ENCODE measurements at regions not wholly inside any gene's neighbourhood (a gene's known extent, or its start where the extent isn't known, plus 50 kb on each side); places are given as distances from the start of the nearest gene placed in this dataset.

DNA sequence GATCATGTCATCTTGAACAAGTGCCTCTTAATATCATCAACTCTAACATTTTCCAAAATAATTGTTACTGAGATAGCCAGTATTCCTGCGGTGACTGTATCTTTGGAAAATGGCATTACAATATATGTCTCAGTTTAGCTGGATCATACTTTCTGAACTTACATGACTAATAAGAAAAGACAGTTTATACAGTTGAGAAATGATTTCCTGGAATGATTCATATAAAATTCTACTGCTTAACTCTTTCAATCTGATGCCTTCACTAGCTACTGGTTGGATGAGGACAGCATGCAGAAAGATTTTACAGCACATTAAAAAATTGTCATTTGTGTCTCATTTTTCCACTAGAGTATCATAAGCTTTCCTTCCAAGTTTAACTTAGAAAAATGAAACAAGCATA, 302.1 kb downstream of the PCDH17 start:
- ATAC-seq (ENCODE audit: low FRiP score): no peak
- DNase-seq (ENCODE audit: low spot score): no peak
- TF ChIP-seq CTCF (IDR thresholded peaks at IDR 0.05): no peak

- no peak for TF ChIP-seq CTCF (IDR thresholded peaks at IDR 0.05)
- DNase-seq (ENCODE audit: low spot score) (no peak), ATAC-seq (ENCODE audit: low FRiP score) (no peak)
Measured at GRCh38 chr13:57935965-57936364, 304.4 kb downstream of the PCDH17 start.

DNA sequence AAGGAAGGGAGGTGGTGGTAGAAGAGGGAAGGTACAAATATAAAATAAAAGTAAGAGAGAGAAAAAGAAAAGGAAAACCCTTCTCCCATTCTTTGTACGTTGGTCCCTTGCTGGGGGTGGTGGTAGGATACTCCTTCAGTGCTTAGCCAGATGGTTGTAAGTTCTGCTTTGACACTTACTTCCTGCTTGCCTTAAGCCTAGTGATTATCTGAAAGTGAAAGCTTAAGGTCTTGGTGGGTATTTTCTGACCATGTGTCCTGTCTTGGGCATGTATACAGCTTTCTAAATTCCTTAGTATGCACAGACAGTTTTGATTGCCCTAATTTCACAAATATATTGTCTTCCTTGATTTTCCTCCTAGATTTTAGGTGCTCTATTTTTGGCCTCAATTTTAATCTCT, 314.8 kb downstream of the PCDH17 start:
- no peak for TF ChIP-seq CTCF (IDR thresholded peaks at IDR 0.05)
- DNase-seq (ENCODE audit: low spot score) (no peak), ATAC-seq (ENCODE audit: low FRiP score) (no peak)

- no peak for TF ChIP-seq CTCF (IDR thresholded peaks at IDR 0.05)
- no peak for DNase-seq (ENCODE audit: low spot score)
- ATAC-seq (ENCODE audit: low FRiP score): no peak
Measured at GRCh38 chr13:57948884-57949283, 317.3 kb downstream of the PCDH17 start.

GRCh38 chr13:57969951-57970350, 338.4 kb downstream of the PCDH17 start:
- DNase-seq (ENCODE audit: low spot score) (no peak), ATAC-seq (ENCODE audit: low FRiP score) (no peak)

GRCh38 chr13:57970404-57970803, 338.9 kb downstream of the PCDH17 start:
- ATAC-seq (ENCODE audit: low FRiP score) (no peak), DNase-seq (ENCODE audit: low spot score) (no peak)
- TF ChIP-seq CTCF (IDR thresholded peaks at IDR 0.05): no peak

More at GRCh38 chr13:57969951-57970350, 338.4 kb downstream of the PCDH17 start:
- no peak for TF ChIP-seq CTCF (IDR thresholded peaks at IDR 0.05)

GRCh38 chr13:57982782-57983181, 351.2 kb downstream of the PCDH17 start:
- ATAC-seq (ENCODE audit: low FRiP score) (no peak), DNase-seq (ENCODE audit: low spot score) (no peak)
- TF ChIP-seq CTCF (IDR thresholded peaks at IDR 0.05): no peak
